HepG2 (cell line): ENCODE measurements at regions not wholly inside any gene's neighbourhood (a gene's known extent, or its start where the extent isn't known, plus 50 kb on each side); places are given as distances from the start of the nearest gene placed in this dataset.

Experiments
- BHLHE40 ChIP-seq: IDR thresholded peaks from 2 replicates; pipeline ENCODE4 v1.6.1; 2011; ENCODE audit warnings: low read length, improper control_type of control experiment
- CREM ChIP-seq, 2 experiments: sonication (generic) in 1 of 2; formaldehyde crosslinking in 1 of 2; IDR thresholded peaks; 2 replicates each; pipeline versions ENCODE4 v1.4.0 to v1.6.1; 2016 to 2020; ENCODE audit warnings: antibody characterized with exemption in 1 of 2, mild to moderate bottlenecking in 1 of 2, missing genetic modification reagents in 1 of 2
- DPF2 ChIP-seq: sonication (generic); formaldehyde crosslinking; IDR thresholded peaks from 2 replicates; pipeline ENCODE4 v1.4.0; 2020; ENCODE audit warnings: mild to moderate bottlenecking, low read depth, missing genetic modification reagents, borderline replicate concordance
- MAX ChIP-seq: IDR thresholded peaks from 2 replicates; pipeline ENCODE4 v1.6.1; 2012; ENCODE audit warnings: inconsistent platforms
- POLR2A ChIP-seq, 2 experiments: IDR thresholded peaks; 2 replicates each; pipeline ENCODE4 v1.6.1; 2011; ENCODE audit warnings: low read depth in 2 of 2, low read length in 2 of 2, mild to moderate bottlenecking in 1 of 2, moderate library complexity in 1 of 2; ENCODE audit not compliant: insufficient read depth in 1 of 2
- SMAD1 ChIP-seq: sonication (generic); formaldehyde crosslinking; IDR thresholded peaks from 2 replicates; pipeline ENCODE4 v1.4.0; 2020; ENCODE audit warnings: missing genetic modification reagents, low read depth, mild to moderate bottlenecking, borderline replicate concordance
- SMARCC2 ChIP-seq: fragments of 450-650 bp; IDR thresholded peaks from 2 replicates; pipeline ENCODE4 v1.6.1; 2017; ENCODE audit warnings: antibody characterized with exemption, mild to moderate bottlenecking
- TCF7L2 ChIP-seq: IDR thresholded peaks from 2 replicates; pipeline ENCODE4 v1.6.1; 2011; ENCODE audit warnings: mild to moderate bottlenecking, low read depth, low read length, moderate library complexity
- ZNF569 ChIP-seq: sonication (generic); formaldehyde crosslinking; IDR thresholded peaks from 2 replicates; pipeline ENCODE4 v1.5.0; 2020; ENCODE audit warnings: mild to moderate bottlenecking, missing genetic modification reagents, moderate library complexity, borderline replicate concordance
- ZNF780A ChIP-seq: sonication (generic); formaldehyde crosslinking; IDR thresholded peaks from 2 replicates; pipeline ENCODE4 v1.8.0; 2022; ENCODE audit warnings: mild to moderate bottlenecking, missing genetic modification reagents, moderate library complexity
- TF ChIP-seq, protein P1 (sequence below): sonication (generic); formaldehyde crosslinking; IDR thresholded peaks from 2 replicates; pipeline ENCODE4 v1.4.0; 2020; ENCODE audit warnings: missing genetic modification reagents
- TF ChIP-seq, protein P2 (sequence below): sonication (generic); formaldehyde crosslinking; IDR thresholded peaks from 2 replicates; pipeline ENCODE4 v1.5.0; 2020; ENCODE audit warnings: mild to moderate bottlenecking, missing genetic modification reagents, moderate library complexity
- TF ChIP-seq, protein P3 (sequence below): sonication (generic); formaldehyde crosslinking; IDR thresholded peaks from 2 replicates; pipeline ENCODE4 v1.4.0; 2020; ENCODE audit warnings: mild to moderate bottlenecking, missing genetic modification reagents
- TF ChIP-seq, protein P4 (sequence below): sonication (generic); formaldehyde crosslinking; IDR thresholded peaks from 2 replicates; pipeline ENCODE4 v1.4.0; 2020; ENCODE audit warnings: missing genetic modification reagents, borderline replicate concordance

DNA sequence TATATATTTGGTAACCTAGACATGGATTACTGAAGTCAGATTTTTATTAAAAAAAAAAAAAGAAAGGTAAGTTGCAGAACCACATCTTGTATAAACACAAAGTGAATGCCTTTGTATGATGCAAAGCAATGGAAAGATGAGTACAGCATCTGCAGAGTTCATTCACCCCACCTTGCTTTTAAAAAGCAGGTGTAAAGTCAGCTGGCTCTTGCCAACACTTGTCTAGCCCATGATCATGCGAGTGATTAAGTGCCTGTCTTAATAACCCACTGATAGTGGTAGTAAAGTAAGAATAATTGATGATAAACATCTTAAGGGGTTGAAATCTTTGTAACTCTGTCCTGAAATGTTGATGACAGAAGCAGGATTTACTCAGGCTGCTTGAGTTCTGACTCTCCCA is 710.4 kb downstream of the EFNB2 start:
- no peak for TF ChIP-seq SMAD1 (CRISPR knock-in tag)
- TF ChIP-seq, protein P1, sequence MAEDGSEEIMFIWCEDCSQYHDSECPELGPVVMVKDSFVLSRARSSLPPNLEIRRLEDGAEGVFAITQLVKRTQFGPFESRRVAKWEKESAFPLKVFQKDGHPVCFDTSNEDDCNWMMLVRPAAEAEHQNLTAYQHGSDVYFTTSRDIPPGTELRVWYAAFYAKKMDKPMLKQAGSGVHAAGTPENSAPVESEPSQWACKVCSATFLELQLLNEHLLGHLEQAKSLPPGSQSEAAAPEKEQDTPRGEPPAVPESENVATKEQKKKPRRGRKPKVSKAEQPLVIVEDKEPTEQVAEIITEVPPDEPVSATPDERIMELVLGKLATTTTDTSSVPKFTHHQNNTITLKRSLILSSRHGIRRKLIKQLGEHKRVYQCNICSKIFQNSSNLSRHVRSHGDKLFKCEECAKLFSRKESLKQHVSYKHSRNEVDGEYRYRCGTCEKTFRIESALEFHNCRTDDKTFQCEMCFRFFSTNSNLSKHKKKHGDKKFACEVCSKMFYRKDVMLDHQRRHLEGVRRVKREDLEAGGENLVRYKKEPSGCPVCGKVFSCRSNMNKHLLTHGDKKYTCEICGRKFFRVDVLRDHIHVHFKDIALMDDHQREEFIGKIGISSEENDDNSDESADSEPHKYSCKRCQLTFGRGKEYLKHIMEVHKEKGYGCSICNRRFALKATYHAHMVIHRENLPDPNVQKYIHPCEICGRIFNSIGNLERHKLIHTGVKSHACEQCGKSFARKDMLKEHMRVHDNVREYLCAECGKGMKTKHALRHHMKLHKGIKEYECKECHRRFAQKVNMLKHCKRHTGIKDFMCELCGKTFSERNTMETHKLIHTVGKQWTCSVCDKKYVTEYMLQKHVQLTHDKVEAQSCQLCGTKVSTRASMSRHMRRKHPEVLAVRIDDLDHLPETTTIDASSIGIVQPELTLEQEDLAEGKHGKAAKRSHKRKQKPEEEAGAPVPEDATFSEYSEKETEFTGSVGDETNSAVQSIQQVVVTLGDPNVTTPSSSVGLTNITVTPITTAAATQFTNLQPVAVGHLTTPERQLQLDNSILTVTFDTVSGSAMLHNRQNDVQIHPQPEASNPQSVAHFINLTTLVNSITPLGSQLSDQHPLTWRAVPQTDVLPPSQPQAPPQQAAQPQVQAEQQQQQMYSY (CRISPR knock-in tag) = no peak
- no peak for TF ChIP-seq TCF7L2
- no peak for TF ChIP-seq ZNF569 (CRISPR knock-in tag)
- TF ChIP-seq DPF2 (CRISPR knock-in tag) = no peak
- TF ChIP-seq POLR2A (IDR thresholded peaks at IDR 0.05; ENCODE audit: insufficient read depth in 1 of 2, low read depth in 2 of 2, low read length in 2 of 2) = no peak
- TF ChIP-seq, protein P2, sequence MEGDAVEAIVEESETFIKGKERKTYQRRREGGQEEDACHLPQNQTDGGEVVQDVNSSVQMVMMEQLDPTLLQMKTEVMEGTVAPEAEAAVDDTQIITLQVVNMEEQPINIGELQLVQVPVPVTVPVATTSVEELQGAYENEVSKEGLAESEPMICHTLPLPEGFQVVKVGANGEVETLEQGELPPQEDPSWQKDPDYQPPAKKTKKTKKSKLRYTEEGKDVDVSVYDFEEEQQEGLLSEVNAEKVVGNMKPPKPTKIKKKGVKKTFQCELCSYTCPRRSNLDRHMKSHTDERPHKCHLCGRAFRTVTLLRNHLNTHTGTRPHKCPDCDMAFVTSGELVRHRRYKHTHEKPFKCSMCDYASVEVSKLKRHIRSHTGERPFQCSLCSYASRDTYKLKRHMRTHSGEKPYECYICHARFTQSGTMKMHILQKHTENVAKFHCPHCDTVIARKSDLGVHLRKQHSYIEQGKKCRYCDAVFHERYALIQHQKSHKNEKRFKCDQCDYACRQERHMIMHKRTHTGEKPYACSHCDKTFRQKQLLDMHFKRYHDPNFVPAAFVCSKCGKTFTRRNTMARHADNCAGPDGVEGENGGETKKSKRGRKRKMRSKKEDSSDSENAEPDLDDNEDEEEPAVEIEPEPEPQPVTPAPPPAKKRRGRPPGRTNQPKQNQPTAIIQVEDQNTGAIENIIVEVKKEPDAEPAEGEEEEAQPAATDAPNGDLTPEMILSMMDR = no peak
- no peak for TF ChIP-seq CREM (IDR thresholded peaks at IDR 0.05)
- no peak for TF ChIP-seq CREM (CRISPR knock-in tag; IDR thresholded peaks at IDR 0.05)
- no peak for TF ChIP-seq SMARCC2
- no peak for TF ChIP-seq ZNF780A (CRISPR knock-in tag)
- TF ChIP-seq, protein P3, sequence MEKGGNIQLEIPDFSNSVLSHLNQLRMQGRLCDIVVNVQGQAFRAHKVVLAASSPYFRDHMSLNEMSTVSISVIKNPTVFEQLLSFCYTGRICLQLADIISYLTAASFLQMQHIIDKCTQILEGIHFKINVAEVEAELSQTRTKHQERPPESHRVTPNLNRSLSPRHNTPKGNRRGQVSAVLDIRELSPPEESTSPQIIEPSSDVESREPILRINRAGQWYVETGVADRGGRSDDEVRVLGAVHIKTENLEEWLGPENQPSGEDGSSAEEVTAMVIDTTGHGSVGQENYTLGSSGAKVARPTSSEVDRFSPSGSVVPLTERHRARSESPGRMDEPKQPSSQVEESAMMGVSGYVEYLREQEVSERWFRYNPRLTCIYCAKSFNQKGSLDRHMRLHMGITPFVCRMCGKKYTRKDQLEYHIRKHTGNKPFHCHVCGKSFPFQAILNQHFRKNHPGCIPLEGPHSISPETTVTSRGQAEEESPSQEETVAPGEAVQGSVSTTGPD = no peak
- TF ChIP-seq, protein P4, sequence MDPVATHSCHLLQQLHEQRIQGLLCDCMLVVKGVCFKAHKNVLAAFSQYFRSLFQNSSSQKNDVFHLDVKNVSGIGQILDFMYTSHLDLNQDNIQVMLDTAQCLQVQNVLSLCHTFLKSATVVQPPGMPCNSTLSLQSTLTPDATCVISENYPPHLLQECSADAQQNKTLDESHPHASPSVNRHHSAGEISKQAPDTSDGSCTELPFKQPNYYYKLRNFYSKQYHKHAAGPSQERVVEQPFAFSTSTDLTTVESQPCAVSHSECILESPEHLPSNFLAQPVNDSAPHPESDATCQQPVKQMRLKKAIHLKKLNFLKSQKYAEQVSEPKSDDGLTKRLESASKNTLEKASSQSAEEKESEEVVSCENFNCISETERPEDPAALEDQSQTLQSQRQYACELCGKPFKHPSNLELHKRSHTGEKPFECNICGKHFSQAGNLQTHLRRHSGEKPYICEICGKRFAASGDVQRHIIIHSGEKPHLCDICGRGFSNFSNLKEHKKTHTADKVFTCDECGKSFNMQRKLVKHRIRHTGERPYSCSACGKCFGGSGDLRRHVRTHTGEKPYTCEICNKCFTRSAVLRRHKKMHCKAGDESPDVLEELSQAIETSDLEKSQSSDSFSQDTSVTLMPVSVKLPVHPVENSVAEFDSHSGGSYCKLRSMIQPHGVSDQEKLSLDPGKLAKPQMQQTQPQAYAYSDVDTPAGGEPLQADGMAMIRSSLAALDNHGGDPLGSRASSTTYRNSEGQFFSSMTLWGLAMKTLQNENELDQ (CRISPR knock-in tag) = no peak
- TF ChIP-seq MAX = no peak
- TF ChIP-seq BHLHE40 = no peak
